ENCODE measurements at regions not wholly inside any gene's neighbourhood (a gene's known extent, or its start where the extent isn't known, plus 50 kb on each side); places are given as distances from the start of the nearest gene placed in this dataset.

- no peak for TF ChIP-seq CTCF (IDR thresholded peaks at IDR 0.05; ENCODE audit: low read length)
- TF ChIP-seq EZH2 (IDR thresholded peaks at IDR 0.05; ENCODE audit: borderline replicate concordance, low read length), result no peak
Observed at GRCh38 chr15:98570119-98570518, 78.2 kb upstream of the IGF1R start.
